ENCODE measurements at regions not wholly inside any gene's neighbourhood (a gene's known extent, or its start where the extent isn't known, plus 50 kb on each side); places are given as distances from the start of the nearest gene placed in this dataset.
"Not testable (repeated sequence)": the region's sequence is repeated elsewhere in the genome, so short reads cannot be mapped to it uniquely, and the experiment has no call there.

GRCh38 chr4:23945451-23946017, 55.7 kb upstream of the PPARGC1A start:
- 35 to 56% methylated on average over 6 of the region's 6 CpGs for WGBS, 2 donors
- peak; percentile 14 to 58 (median 43) for DNase-seq
- Histone ChIP-seq H3K27me3 (no peaks in the 10 kb centered on the region), H3K36me3 (replicated peaks in 1 of 2; ENCODE audit: insufficient read depth in 1 of 2, low read depth in 2 of 2) (no peaks in the 10 kb centered on the region), H3K4me1 (no peaks in the 10 kb centered on the region), H3K27ac (peak overlapping the region in 1 of 4 donors; percentile 35), H3K9me3 (no peaks in the 10 kb centered on the region), H3K4me3 (no peak overlapping the region)
- no peak for TF ChIP-seq CTCF (IDR thresholded peaks at IDR 0.05)
- TF ChIP-seq POLR2A (IDR thresholded peaks at IDR 0.05), result no peak
- ATAC-seq, result peak; percentile 55
- intact Hi-C loops (cut with DNase I), result no loop called here

- H3K27me3 ChIP-seq; ATAC-seq; H3K27ac ChIP-seq; H3K4me1 ChIP-seq; H3K9me3 ChIP-seq; intact Hi-C loops (cut with DNase I); H3K4me3 ChIP-seq; H3K36me3 ChIP-seq (replicated peaks in 1 of 2; ENCODE audit: insufficient read depth in 1 of 2, low read depth in 2 of 2); DNase-seq: not testable (repeated sequence)
- 46 to 66% methylated on average over 3 of the region's 3 CpGs for WGBS, 2 donors
These were observed 54.7 kb upstream of the PPARGC1A start for GRCh38 chr4:23944556-23944955.

GRCh38 chr4:23943478-23943877, 53.6 kb upstream of the PPARGC1A start:
- ATAC-seq, result no peak
- Histone ChIP-seq H3K9me3 (no peaks in the 10 kb centered on the region), H3K27ac (no peak overlapping the region), H3K27me3 (no peaks in the 10 kb centered on the region), H3K36me3 (replicated peaks in 1 of 2; ENCODE audit: insufficient read depth in 1 of 2, low read depth in 2 of 2) (no peaks in the 10 kb centered on the region), H3K4me1 (no peaks in the 10 kb centered on the region), H3K4me3 (no peak overlapping the region)
- intact Hi-C loops (cut with DNase I), result no loop called here
- TF ChIP-seq POLR2A (IDR thresholded peaks at IDR 0.05) (no peak), CTCF (IDR thresholded peaks at IDR 0.05) (no peak)
- DNase-seq, result no peak
- 69 to 73% methylated on average over 2 of the region's 2 CpGs for WGBS, 2 donors

- no peaks in the 10 kb centered on the region for H3K4me1 ChIP-seq
- H3K4me3 ChIP-seq, result no peak overlapping the region
- 66 to 69% methylated on average over 1 of the region's 1 CpG for WGBS, 2 donors
- no peak overlapping the region for H3K27ac ChIP-seq
- ATAC-seq, result no peak
- intact Hi-C loops (cut with DNase I), result no loop called here
- H3K27me3 ChIP-seq, result no peaks in the 10 kb centered on the region
- no peak for TF ChIP-seq CTCF (IDR thresholded peaks at IDR 0.05)
- TF ChIP-seq POLR2A (IDR thresholded peaks at IDR 0.05), result no peak
- no peaks in the 10 kb centered on the region for H3K9me3 ChIP-seq
- no peak for DNase-seq
- no peaks in the 10 kb centered on the region for H3K36me3 ChIP-seq (replicated peaks in 1 of 2; ENCODE audit: insufficient read depth in 1 of 2, low read depth in 2 of 2)
These were observed 52.6 kb upstream of the PPARGC1A start for GRCh38 chr4:23942471-23942870.
